ENCODE measurements at regions not wholly inside any gene's neighbourhood (a gene's known extent, or its start where the extent isn't known, plus 50 kb on each side); places are given as distances from the start of the nearest gene placed in this dataset.
"Not testable (repeated sequence)": the region's sequence is repeated elsewhere in the genome, so short reads cannot be mapped to it uniquely, and the experiment has no call there.

DNA sequence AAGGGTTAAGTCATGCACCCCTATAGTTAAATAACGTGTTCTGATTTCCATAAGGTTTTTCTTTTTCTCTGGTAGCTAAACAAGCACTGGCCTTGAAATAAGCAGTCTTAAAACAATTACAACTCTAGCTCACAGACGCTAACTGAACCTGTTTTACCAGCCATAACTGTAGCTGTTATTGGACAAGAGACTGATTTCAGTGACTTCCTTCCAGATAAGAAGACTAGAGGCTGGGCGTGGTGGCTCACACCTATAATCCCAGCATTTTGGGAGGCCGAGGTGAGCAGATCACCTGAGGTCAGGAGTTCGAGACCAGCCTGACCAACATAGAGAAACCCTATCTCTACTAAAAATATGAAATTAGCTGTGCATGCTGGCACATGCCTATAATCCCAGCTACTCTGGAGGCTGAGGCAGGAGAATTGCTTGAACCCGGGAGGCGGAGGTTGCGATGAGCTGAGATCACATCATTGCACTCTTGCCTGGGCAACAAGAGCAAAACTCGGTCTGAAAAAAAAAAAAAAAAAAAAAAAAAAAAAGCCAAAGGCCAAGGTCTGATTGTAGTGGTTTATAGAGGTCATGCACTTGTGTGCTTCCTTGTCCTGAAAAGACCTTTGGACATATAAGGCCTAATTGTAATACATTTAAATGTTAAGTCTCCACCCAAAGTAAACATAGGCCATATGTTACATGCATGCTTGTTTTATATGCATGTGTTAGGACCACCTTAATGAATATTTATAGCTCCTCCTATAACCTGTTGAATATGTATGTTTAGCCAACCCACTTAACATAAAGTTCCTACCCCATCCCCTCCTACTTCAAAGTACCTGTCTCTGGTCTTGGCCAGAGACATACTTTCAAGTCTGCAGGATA is 319.5 kb upstream of the CA10 start:
- H3K4me1 Mint-ChIP-seq = no peaks in the 10 kb centered on the region
- H3K9me3 Mint-ChIP-seq = peaks cover 4 to 35% (median 10%) of the 10 kb centered on the region in 6 donors
- no peaks in the 10 kb centered on the region for H3K36me3 Mint-ChIP-seq
- no peak for DNase-seq
- no peak overlapping the region for H3K4me3 Mint-ChIP-seq
- peaks cover 0 to 2% (median 2%) of the 10 kb centered on the region in 3 donors for H3K27me3 Mint-ChIP-seq (ENCODE audit: low read depth in 3 of 3)
- H3K27ac Mint-ChIP-seq = no peak overlapping the region

DNA sequence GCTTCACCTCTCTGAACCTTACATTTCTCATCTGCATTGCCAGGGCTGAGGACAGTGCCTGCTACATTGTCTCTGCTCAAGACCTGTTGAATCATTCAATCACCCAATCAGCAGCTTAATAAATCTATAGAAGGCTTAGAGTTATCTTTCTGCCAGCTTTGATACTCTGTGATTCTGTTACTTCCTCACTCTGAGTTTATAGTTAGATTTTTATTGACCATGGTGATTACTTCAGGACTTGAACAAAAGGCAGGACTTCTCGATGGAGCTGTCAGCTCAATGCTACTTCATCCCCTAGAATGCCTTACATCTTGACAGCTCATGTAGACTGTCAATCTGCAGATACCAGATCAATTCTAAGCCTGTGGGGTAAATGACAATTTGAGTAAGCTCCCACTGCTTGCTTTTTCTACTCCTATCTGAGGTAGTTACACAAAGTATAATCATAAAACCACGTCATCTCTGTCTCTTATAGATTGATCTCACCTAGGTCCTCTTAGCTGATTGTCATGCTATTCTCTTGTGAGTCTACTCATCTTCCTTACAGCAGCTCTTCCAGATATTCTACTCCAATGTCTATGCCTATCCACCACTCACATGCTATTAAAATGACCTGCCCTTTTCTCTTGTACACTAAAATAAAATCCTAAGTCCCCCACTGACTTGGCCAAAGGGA is 318.3 kb upstream of the CA10 start:
- no peak for DNase-seq
- Mint-ChIP-seq H3K27me3 (ENCODE audit: low read depth in 3 of 3) (peaks cover 0 to 2% (median 2%) of the 10 kb centered on the region in 3 donors), H3K4me1 (no peaks in the 10 kb centered on the region), H3K36me3 (no peaks in the 10 kb centered on the region), H3K27ac (no peak overlapping the region), H3K4me3 (no peak overlapping the region), H3K9me3 (peaks cover 4 to 37% (median 9%) of the 10 kb centered on the region in 6 donors)

DNA sequence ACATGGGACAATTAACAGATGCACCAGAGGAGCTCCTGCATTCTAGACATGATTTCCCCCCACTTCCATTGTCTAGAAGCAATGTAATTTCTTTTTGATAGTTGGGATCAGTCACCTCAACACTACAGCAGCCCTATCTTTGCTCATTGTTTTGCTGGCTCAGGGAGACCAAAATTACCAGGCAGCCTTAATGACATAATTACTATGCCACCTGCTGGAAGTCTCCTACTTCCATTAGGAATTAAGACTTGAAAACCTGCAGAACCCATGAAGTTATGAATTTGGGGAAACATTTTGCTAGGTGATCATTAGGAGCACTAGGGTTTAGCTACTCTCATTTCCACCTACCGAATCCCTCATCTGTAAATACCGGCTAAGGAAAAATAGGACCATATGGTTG is 312.0 kb upstream of the CA10 start:
- no peak for DNase-seq
- no peak overlapping the region for H3K27ac Mint-ChIP-seq
- H3K4me1 Mint-ChIP-seq = no peaks in the 10 kb centered on the region
- H3K9me3 Mint-ChIP-seq = peaks cover 7 to 30% (median 12%) of the 10 kb centered on the region in 6 donors
- H3K4me3 Mint-ChIP-seq = no peak overlapping the region
- no peaks in the 10 kb centered on the region for H3K36me3 Mint-ChIP-seq
- H3K27me3 Mint-ChIP-seq (ENCODE audit: low read depth in 3 of 3) = peaks cover 0 to 2% (median 0%) of the 10 kb centered on the region in 3 donors

DNA sequence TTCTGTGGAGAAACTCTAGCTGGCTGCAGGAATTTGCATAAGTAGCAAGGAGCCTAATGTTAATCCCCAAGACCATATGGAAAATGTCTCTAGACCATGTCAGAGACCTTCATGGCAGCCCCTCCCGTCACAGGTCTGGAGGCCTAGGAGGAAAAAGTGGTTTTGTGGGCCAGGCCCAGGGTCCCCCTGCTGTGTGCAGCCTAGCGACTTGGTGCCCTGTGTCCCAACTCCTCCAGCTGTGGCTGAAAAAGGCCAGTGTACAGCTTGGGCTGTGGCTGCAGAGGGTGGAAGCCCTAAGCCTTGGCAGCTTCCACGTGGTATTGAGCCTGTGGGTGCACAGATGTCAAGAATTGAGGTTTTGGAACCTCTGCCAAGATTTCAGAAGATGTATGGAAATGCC is 306.9 kb upstream of the CA10 start:
- DNase-seq = no peak
- Mint-ChIP-seq H3K9me3 (peaks cover 2 to 38% (median 20%) of the 10 kb centered on the region in 6 donors), H3K4me3 (no peak overlapping the region), H3K27me3 (ENCODE audit: low read depth in 3 of 3) (peaks cover 0 to 2% (median 0%) of the 10 kb centered on the region in 3 donors), H3K36me3 (no peaks in the 10 kb centered on the region), H3K4me1 (no peaks in the 10 kb centered on the region), H3K27ac (no peak overlapping the region)

- Mint-ChIP-seq H3K36me3 (no peaks in the 10 kb centered on the region), H3K27me3 (ENCODE audit: low read depth in 3 of 3) (peaks cover 0 to 2% (median 0%) of the 10 kb centered on the region in 3 donors), H3K9me3 (peaks cover 10 to 41% (median 20%) of the 10 kb centered on the region in 6 donors), H3K4me1 (no peaks in the 10 kb centered on the region), H3K27ac (no peak overlapping the region), H3K4me3 (no peak overlapping the region)
- no peak for DNase-seq
Measured at GRCh38 chr17:52451294-52451861, 292.9 kb upstream of the CA10 start.

DNA sequence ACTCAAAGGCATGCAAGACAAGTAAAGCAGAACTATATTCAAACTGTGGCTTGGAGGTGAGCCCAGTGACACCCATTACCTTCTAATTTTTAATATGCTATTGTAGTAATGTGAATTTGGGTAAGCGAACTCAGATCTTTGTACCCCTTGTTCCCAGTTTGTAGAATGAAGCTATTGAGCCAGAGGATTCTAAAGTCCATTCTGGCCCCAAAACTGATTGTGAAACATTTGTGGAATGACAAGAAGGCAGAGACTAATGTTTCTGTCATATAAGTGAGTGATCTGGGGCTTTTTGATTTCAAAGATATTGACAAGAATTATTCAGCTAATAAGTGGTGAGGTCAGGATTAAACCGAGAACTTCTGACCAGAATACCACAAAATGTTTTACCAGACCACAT is 283.8 kb upstream of the CA10 start:
- Mint-ChIP-seq H3K27me3 (ENCODE audit: low read depth in 3 of 3) (no peaks in the 10 kb centered on the region), H3K9me3 (peaks cover 9 to 41% (median 19%) of the 10 kb centered on the region in 6 donors), H3K36me3 (no peaks in the 10 kb centered on the region), H3K4me3 (no peak overlapping the region), H3K27ac (no peak overlapping the region), H3K4me1 (no peaks in the 10 kb centered on the region)
- DNase-seq = no peak

DNA sequence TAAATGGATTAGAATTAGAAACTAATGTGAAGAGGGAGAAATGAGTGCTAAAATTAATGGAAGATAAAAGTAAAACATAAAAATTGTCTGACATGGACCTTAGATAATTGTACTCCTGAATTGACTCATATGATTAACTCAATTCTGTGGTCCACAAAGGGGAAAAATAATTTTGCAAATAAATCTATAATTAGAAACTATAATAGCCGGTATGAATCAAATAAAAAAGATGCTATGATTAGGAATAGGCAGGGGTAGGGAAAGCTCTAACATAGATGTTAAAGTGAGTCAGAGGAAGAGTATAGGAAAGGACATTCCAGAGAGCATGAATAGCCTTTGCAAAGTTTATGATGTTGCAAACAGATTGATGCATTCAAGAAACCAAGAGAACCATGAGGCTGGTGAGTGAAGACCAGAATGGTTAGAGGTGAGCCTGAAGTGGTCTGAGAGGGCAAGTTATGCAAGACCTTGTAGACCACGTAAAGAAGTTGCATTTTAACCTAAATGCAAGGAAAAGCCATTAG is 262.1 kb upstream of the CA10 start:
- H3K4me3 Mint-ChIP-seq = no peak overlapping the region
- DNase-seq = no peak
- no peaks in the 10 kb centered on the region for H3K4me1 Mint-ChIP-seq
- no peaks in the 10 kb centered on the region for H3K36me3 Mint-ChIP-seq
- no peak overlapping the region for H3K27ac Mint-ChIP-seq
- H3K9me3 Mint-ChIP-seq = peaks cover 3 to 51% (median 11%) of the 10 kb centered on the region in 6 donors
- no peaks in the 10 kb centered on the region for H3K27me3 Mint-ChIP-seq (ENCODE audit: low read depth in 3 of 3)

DNA sequence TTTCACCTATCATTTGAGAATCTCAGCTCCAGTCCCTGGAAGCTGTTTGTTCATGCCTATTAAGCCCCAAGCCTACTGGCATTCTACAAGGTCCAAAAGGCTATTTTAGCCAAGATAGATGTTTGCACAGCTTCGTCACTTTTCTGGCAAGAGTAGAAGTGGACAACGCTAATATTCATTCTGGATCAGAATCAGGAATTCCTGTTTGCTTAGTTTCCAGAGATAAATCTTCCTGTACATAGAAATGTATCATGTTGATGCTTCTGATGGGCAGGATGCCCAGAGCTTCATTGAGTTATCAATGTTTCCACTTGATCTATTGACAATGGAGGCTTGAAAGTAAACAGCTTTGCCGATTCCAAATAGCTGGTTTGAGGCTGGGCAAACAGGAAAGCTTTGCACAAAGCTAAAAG is 260.7 kb upstream of the CA10 start:
- Mint-ChIP-seq H3K36me3 (no peaks in the 10 kb centered on the region), H3K4me1 (no peaks in the 10 kb centered on the region), H3K9me3 (peaks cover 3 to 44% (median 11%) of the 10 kb centered on the region in 6 donors), H3K4me3 (no peak overlapping the region), H3K27ac (no peak overlapping the region), H3K27me3 (ENCODE audit: low read depth in 3 of 3) (no peaks in the 10 kb centered on the region)
- no peak for DNase-seq

DNA sequence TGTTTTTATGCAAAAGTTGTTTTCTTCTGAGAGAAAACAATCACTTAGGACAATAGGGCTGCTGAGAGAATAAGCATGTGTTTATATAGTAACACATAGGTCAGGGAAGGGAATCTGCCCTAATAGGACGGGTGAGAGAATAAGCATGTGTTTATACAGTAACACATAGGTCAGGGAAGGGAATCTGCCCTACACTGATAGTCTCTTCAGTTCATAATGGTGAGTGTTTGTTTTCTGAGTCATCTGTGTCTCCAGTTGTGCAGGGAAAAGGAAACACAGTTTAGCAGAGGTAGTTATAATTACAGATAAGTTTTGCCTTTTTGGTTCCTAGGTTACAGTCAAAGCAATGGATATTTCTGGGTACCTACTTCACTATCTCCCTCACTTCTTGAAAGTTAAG is 252.3 kb upstream of the CA10 start:
- Mint-ChIP-seq H3K4me3 (no peak overlapping the region), H3K9me3 (peaks cover 6 to 25% (median 10%) of the 10 kb centered on the region in 6 donors), H3K4me1 (no peaks in the 10 kb centered on the region), H3K27me3 (ENCODE audit: low read depth in 3 of 3) (peaks cover 0 to 1% (median 0%) of the 10 kb centered on the region in 3 donors), H3K36me3 (no peaks in the 10 kb centered on the region), H3K27ac (no peak overlapping the region)
- DNase-seq = no peak

- H3K4me3 Mint-ChIP-seq; DNase-seq; H3K4me1 Mint-ChIP-seq; H3K27me3 Mint-ChIP-seq (ENCODE audit: low read depth in 3 of 3); H3K27ac Mint-ChIP-seq; H3K36me3 Mint-ChIP-seq: not testable (repeated sequence)
- peaks cover 6 to 25% (median 10%) of the 10 kb centered on the region in 6 donors for H3K9me3 Mint-ChIP-seq
Measured at GRCh38 chr17:52409222-52409621, 250.7 kb upstream of the CA10 start.

DNA sequence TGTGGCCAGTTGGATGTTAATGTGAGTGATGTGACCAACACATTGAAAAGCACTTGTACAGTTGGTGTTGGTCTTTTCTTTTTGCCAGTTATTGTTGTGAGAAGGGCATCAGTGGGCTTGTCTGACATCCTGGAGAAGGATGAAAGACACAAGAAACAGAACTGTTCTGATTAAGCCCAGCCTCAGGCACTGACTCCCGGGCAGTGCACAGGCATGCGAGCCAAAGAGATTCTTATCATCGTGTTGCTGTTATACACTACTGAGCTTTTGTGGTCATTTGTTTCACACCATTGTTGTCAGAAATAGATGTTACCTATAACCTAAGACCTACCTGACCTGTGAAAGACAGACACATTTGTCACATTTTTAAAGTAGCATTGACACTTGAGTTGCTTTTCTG is 236.8 kb upstream of the CA10 start:
- no peak overlapping the region for H3K4me3 Mint-ChIP-seq
- no peaks in the 10 kb centered on the region for H3K27me3 Mint-ChIP-seq (ENCODE audit: low read depth in 3 of 3)
- no peaks in the 10 kb centered on the region for H3K4me1 Mint-ChIP-seq
- no peak overlapping the region for H3K27ac Mint-ChIP-seq
- H3K36me3 Mint-ChIP-seq = no peaks in the 10 kb centered on the region
- H3K9me3 Mint-ChIP-seq = peaks cover 0 to 9% (median 6%) of the 10 kb centered on the region in 6 donors
- no peak for DNase-seq

DNA sequence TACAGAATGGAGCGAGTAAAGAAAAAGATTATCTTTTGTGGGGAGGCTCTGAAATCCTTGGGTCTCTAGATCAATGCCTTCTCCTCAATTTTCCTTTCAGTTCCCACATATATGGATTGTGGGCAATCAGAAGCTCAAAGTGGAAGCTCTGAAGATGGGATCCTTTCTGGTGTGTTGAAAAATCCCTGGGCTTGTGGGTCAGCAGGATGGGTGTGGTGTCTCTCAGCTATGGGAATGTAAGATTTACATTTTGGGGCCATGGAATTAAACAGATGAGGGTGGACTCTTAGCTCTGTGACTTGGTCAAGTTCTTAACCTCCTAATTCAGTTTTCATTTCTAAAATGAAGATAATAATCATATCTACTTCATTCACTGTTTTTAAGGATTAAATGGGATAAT is 231.9 kb upstream of the CA10 start:
- peaks cover 0 to 12% (median 6%) of the 10 kb centered on the region in 6 donors for H3K9me3 Mint-ChIP-seq
- no peak overlapping the region for H3K27ac Mint-ChIP-seq
- no peaks in the 10 kb centered on the region for H3K36me3 Mint-ChIP-seq
- DNase-seq = no peak
- H3K4me1 Mint-ChIP-seq = no peaks in the 10 kb centered on the region
- peaks cover 0 to 3% (median 0%) of the 10 kb centered on the region in 3 donors for H3K27me3 Mint-ChIP-seq (ENCODE audit: low read depth in 3 of 3)
- H3K4me3 Mint-ChIP-seq = no peak overlapping the region

GRCh38 chr17:52389632-52390031 is 231.1 kb upstream of the CA10 start:
- Mint-ChIP-seq H3K4me3 (no peak overlapping the region), H3K27ac (no peak overlapping the region), H3K27me3 (ENCODE audit: low read depth in 3 of 3) (peaks cover 0 to 3% (median 0%) of the 10 kb centered on the region in 3 donors), H3K9me3 (peaks cover 0 to 12% (median 8%) of the 10 kb centered on the region in 6 donors), H3K4me1 (no peaks in the 10 kb centered on the region), H3K36me3 (no peaks in the 10 kb centered on the region)
- DNase-seq = no peak

- H3K4me1 Mint-ChIP-seq = no peaks in the 10 kb centered on the region
- H3K27ac Mint-ChIP-seq = no peak overlapping the region
- DNase-seq = no peak
- peaks cover 0 to 3% (median 0%) of the 10 kb centered on the region in 3 donors for H3K27me3 Mint-ChIP-seq (ENCODE audit: low read depth in 3 of 3)
- H3K4me3 Mint-ChIP-seq = no peak overlapping the region
- no peaks in the 10 kb centered on the region for H3K36me3 Mint-ChIP-seq
- peaks cover 0 to 14% (median 8%) of the 10 kb centered on the region in 6 donors for H3K9me3 Mint-ChIP-seq
Measured at GRCh38 chr17:52388941-52389340, 230.4 kb upstream of the CA10 start.
